Naive thymus-derived CD4-positive, alpha-beta T cell (primary cell): ENCODE measurements at regions not wholly inside any gene's neighbourhood (a gene's known extent, or its start where the extent isn't known, plus 50 kb on each side); places are given as distances from the start of the nearest gene placed in this dataset.
"Not testable (repeated sequence)": the region's sequence is repeated elsewhere in the genome, so short reads cannot be mapped to it uniquely, and the experiment has no call there.

Experiments used
- ATAC-seq: fragments of 150-1000 bp; cut with Tn5 transposase; 2 replicates; pipeline ENCODE4 v1.10.0; 2021; ENCODE audit warnings: mild to moderate bottlenecking, moderate library complexity
- CTCF ChIA-PET: fragments of 350-600 bp; sonication (Branson Sonifier 250); formaldehyde crosslinking; loops from one replicate; lab custom pipeline; 2021; ENCODE audit warnings: antibody characterized with exemption; lab: Charles Lee
- POLR2A ChIA-PET: fragments of 350-600 bp; sonication (Branson Sonifier 250); formaldehyde crosslinking; loops from one replicate; lab custom pipeline; 2021; ENCODE audit warnings: antibody characterized with exemption, inconsistent platforms; lab: Charles Lee
- DNase-seq, 9 donors: peaks; one replicate each; pipeline versions ENCODE4 v3.0.0 to v3.0.0-alpha.2; 2020 to 2022; ENCODE audit warnings: mixed read lengths in 1 of 9
- H3K27ac ChIP-seq: one replicate; pipeline ENCODE4 v1.7.0; 2013; ENCODE audit warnings: mild to moderate bottlenecking, low read depth, low read length, moderate library complexity
- H3K27me3 ChIP-seq, 2 donors: one replicate each; pipeline ENCODE4 v1.7.0; 2013; ENCODE audit warnings: low read length in 2 of 2, mild to moderate bottlenecking in 2 of 2, moderate library complexity in 2 of 2; ENCODE audit not compliant: control insufficient read depth in 2 of 2, insufficient read depth in 2 of 2
- H3K36me3 ChIP-seq, 3 experiments: 1 replicate in 2 of 3; 2 replicates in 1 of 3; pipeline ENCODE4 v1.7.0; 2013; ENCODE audit warnings: low read length in 3 of 3, mild to moderate bottlenecking in 3 of 3, moderate library complexity in 1 of 3; ENCODE audit not compliant: insufficient read depth in 3 of 3, control insufficient read depth in 2 of 3
- H3K4me1 ChIP-seq, 2 donors: one replicate each; pipeline ENCODE4 v1.7.0; 2013; ENCODE audit warnings: low read length in 2 of 2, mild to moderate bottlenecking in 2 of 2, moderate library complexity in 1 of 2; ENCODE audit not compliant: control insufficient read depth in 2 of 2, insufficient read depth in 2 of 2
- H3K4me3 ChIP-seq: 2 replicates; pipeline ENCODE4 v1.7.0; 2013; ENCODE audit warnings: mild to moderate bottlenecking, low read length
- H3K9me3 ChIP-seq, 3 experiments: 1 replicate in 2 of 3; 2 replicates in 1 of 3; pipeline ENCODE4 v1.7.0; 2013; ENCODE audit warnings: low read length in 3 of 3; ENCODE audit not compliant: control insufficient read depth in 2 of 3
- H3K27ac Mint-ChIP-seq, 9 donors: one replicate each; pipeline ENCODE4 v1.8.0; 2020 to 2022; ENCODE audit warnings: mixed read lengths in 9 of 9, mild to moderate bottlenecking in 8 of 9, moderate library complexity in 5 of 9, inconsistent platforms in 2 of 9
- H3K27me3 Mint-ChIP-seq, 5 donors: one replicate each; pipeline ENCODE4 v1.8.0; 2021 to 2022; ENCODE audit warnings: mixed read lengths in 5 of 5, mild to moderate bottlenecking in 1 of 5
- H3K36me3 Mint-ChIP-seq, 5 donors: one replicate each; pipeline ENCODE4 v1.8.0; 2020 to 2022; ENCODE audit warnings: mixed read lengths in 5 of 5, mild to moderate bottlenecking in 3 of 5, inconsistent platforms in 1 of 5
- H3K4me1 Mint-ChIP-seq, 7 donors: one replicate each; pipeline ENCODE4 v1.8.0; 2020 to 2022; ENCODE audit warnings: mixed read lengths in 7 of 7, mild to moderate bottlenecking in 3 of 7, inconsistent platforms in 1 of 7
- H3K4me3 Mint-ChIP-seq, 10 donors: one replicate each; pipeline ENCODE4 v1.8.0; 2020 to 2022; ENCODE audit warnings: mild to moderate bottlenecking in 10 of 10, mixed read lengths in 10 of 10, moderate library complexity in 6 of 10, inconsistent platforms in 2 of 10
- H3K9me3 Mint-ChIP-seq, 11 donors: one replicate each; pipeline ENCODE4 v1.8.0; 2020 to 2022; ENCODE audit warnings: mixed read lengths in 11 of 11, mild to moderate bottlenecking in 4 of 11, inconsistent platforms in 1 of 11, moderate library complexity in 1 of 11
- intact Hi-C, 2 donors: fragments of 100-400 bp; cut with micrococcal nuclease; formaldehyde crosslinking; loops; one replicate each; pipeline ENCODE4 v1.15.1; 2023

DNA sequence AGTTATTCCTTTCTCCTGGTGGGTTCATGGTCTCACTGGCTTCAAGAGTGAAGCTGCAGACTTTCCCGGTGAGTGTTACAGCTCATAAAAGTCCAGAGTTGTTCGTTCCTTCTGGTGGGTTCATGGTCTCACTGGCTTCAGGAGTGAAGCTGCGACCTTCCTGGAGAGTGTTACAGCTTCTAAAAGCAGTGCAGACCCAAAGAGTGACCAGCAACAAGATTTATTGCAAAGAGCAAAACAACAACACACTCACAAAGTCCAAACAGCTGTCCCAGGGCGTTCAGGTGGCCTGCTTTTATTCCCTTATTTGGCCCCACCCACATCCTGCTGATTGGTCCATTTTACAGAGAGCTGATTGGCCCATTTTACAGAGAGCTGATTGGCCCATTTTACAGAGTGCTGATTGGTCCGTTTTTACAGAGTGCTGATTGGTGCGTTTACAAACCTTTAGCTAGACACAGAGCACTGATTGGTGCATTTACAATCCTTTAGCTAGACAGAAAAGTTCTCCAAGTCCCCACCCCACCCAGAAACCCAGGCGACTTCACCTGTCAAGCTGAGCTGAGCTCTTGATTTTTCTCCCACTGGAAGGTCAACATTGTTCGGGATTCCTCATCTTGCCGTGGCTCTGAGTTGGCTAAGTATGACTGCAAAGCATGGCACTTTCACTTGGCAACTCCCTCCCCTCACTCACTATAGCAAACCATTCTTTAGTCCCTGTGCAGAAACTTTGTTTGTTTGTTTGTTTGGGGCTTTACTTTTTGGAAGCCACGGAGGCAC is 87.3 kb upstream of the EEPD1 start:
- H3K4me1 Mint-ChIP-seq, H3K9me3 Mint-ChIP-seq, H3K27me3 Mint-ChIP-seq, H3K4me3 ChIP-seq, H3K27ac Mint-ChIP-seq, H3K36me3 Mint-ChIP-seq, CTCF ChIA-PET, H3K27me3 ChIP-seq, DNase-seq, H3K27ac ChIP-seq, ATAC-seq, intact Hi-C loops, H3K4me1 ChIP-seq, POLR2A ChIA-PET, H3K9me3 ChIP-seq, H3K4me3 Mint-ChIP-seq, H3K36me3 ChIP-seq: not testable (repeated sequence)

GRCh38 chr7:36066343-36066664 is 86.8 kb upstream of the EEPD1 start:
- no peak overlapping the region for H3K4me3 Mint-ChIP-seq
- CTCF ChIA-PET: no interaction called here
- no peaks in the 10 kb centered on the region for H3K9me3 ChIP-seq
- peaks cover 0 to 9% (median 6%) of the 10 kb centered on the region in 5 donors for H3K27me3 Mint-ChIP-seq
- no peak overlapping the region for H3K4me3 ChIP-seq
- no peaks in the 10 kb centered on the region for H3K4me1 ChIP-seq
- no peak for ATAC-seq
- H3K36me3 ChIP-seq: no peaks in the 10 kb centered on the region
- no peaks in the 10 kb centered on the region for H3K4me1 Mint-ChIP-seq
- no peaks in the 10 kb centered on the region for H3K9me3 Mint-ChIP-seq
- intact Hi-C loops: no loop called here
- DNase-seq: no peak
- H3K27me3 ChIP-seq: no peaks in the 10 kb centered on the region
- POLR2A ChIA-PET: no interaction called here
- no peaks in the 10 kb centered on the region for H3K36me3 Mint-ChIP-seq
- no peak overlapping the region for H3K27ac ChIP-seq
- no peak overlapping the region for H3K27ac Mint-ChIP-seq

- no peak overlapping the region for H3K27ac Mint-ChIP-seq
- no peak overlapping the region for H3K4me3 ChIP-seq
- ATAC-seq: no peak
- no peak for DNase-seq
- H3K9me3 Mint-ChIP-seq: no peaks in the 10 kb centered on the region
- no peaks in the 10 kb centered on the region for H3K36me3 Mint-ChIP-seq
- no peaks in the 10 kb centered on the region for H3K9me3 ChIP-seq
- no peaks in the 10 kb centered on the region for H3K36me3 ChIP-seq
- no peaks in the 10 kb centered on the region for H3K27me3 ChIP-seq
- peaks cover 0 to 12% (median 6%) of the 10 kb centered on the region in 5 donors for H3K27me3 Mint-ChIP-seq
- ChIA-PET CTCF (no interaction called here), POLR2A (no interaction called here)
- intact Hi-C loops: no loop called here
- no peak overlapping the region for H3K4me3 Mint-ChIP-seq
- no peaks in the 10 kb centered on the region for H3K4me1 ChIP-seq
- H3K27ac ChIP-seq: no peak overlapping the region
- H3K4me1 Mint-ChIP-seq: no peaks in the 10 kb centered on the region
These were observed 82.8 kb upstream of the EEPD1 start for GRCh38 chr7:36070230-36070629.

GRCh38 chr7:36071605-36072004 is 81.4 kb upstream of the EEPD1 start:
- no peak overlapping the region for H3K27ac Mint-ChIP-seq
- H3K27ac ChIP-seq: no peak overlapping the region
- no peaks in the 10 kb centered on the region for H3K36me3 ChIP-seq
- no peaks in the 10 kb centered on the region for H3K27me3 ChIP-seq
- intact Hi-C loops: no loop called here
- DNase-seq (no peak), ATAC-seq (no peak)
- no peaks in the 10 kb centered on the region for H3K36me3 Mint-ChIP-seq
- no peaks in the 10 kb centered on the region for H3K9me3 Mint-ChIP-seq
- H3K4me1 ChIP-seq: no peaks in the 10 kb centered on the region
- H3K4me1 Mint-ChIP-seq: no peaks in the 10 kb centered on the region
- H3K4me3 Mint-ChIP-seq: no peak overlapping the region
- ChIA-PET CTCF (no interaction called here), POLR2A (no interaction called here)
- no peak overlapping the region for H3K4me3 ChIP-seq
- peaks cover 0 to 12% (median 6%) of the 10 kb centered on the region in 5 donors for H3K27me3 Mint-ChIP-seq
- no peaks in the 10 kb centered on the region for H3K9me3 ChIP-seq

GRCh38 chr7:36072620-36073019 is 80.4 kb upstream of the EEPD1 start:
- Mint-ChIP-seq H3K4me3 (no peak overlapping the region), H3K27ac (no peak overlapping the region), H3K27me3 (peaks cover 0 to 12% (median 4%) of the 10 kb centered on the region in 5 donors), H3K36me3 (no peaks in the 10 kb centered on the region), H3K9me3 (no peaks in the 10 kb centered on the region), H3K4me1 (no peaks in the 10 kb centered on the region)
- H3K9me3 ChIP-seq: no peaks in the 10 kb centered on the region
- intact Hi-C loops: no loop called here
- H3K4me3 ChIP-seq: no peak overlapping the region
- no peak overlapping the region for H3K27ac ChIP-seq
- DNase-seq (no peak), ATAC-seq (no peak)
- POLR2A ChIA-PET: no interaction called here
- no peaks in the 10 kb centered on the region for H3K4me1 ChIP-seq
- CTCF ChIA-PET: no interaction called here
- no peaks in the 10 kb centered on the region for H3K36me3 ChIP-seq
- H3K27me3 ChIP-seq: no peaks in the 10 kb centered on the region

GRCh38 chr7:36075561-36075960 is 77.5 kb upstream of the EEPD1 start:
- Mint-ChIP-seq H3K4me3 (no peak overlapping the region), H3K27ac (no peak overlapping the region), H3K27me3 (peaks cover 0 to 7% (median 0%) of the 10 kb centered on the region in 5 donors), H3K36me3 (no peaks in the 10 kb centered on the region), H3K4me1 (no peaks in the 10 kb centered on the region), H3K9me3 (no peaks in the 10 kb centered on the region)
- no peak overlapping the region for H3K27ac ChIP-seq
- intact Hi-C loops: no loop called here
- DNase-seq (no peak), ATAC-seq (no peak)
- H3K36me3 ChIP-seq: no peaks in the 10 kb centered on the region
- POLR2A ChIA-PET: no interaction called here
- no peaks in the 10 kb centered on the region for H3K4me1 ChIP-seq
- no peaks in the 10 kb centered on the region for H3K9me3 ChIP-seq
- no peaks in the 10 kb centered on the region for H3K27me3 ChIP-seq
- H3K4me3 ChIP-seq: no peak overlapping the region
- CTCF ChIA-PET: no interaction called here

GRCh38 chr7:36076074-36076473 is 77.0 kb upstream of the EEPD1 start:
- H3K4me1 ChIP-seq: no peaks in the 10 kb centered on the region
- H3K27ac Mint-ChIP-seq: no peak overlapping the region
- DNase-seq: no peak
- no peaks in the 10 kb centered on the region for H3K36me3 Mint-ChIP-seq
- no peaks in the 10 kb centered on the region for H3K4me1 Mint-ChIP-seq
- no peak overlapping the region for H3K4me3 ChIP-seq
- no peaks in the 10 kb centered on the region for H3K9me3 ChIP-seq
- H3K36me3 ChIP-seq: no peaks in the 10 kb centered on the region
- intact Hi-C loops: no loop called here
- ATAC-seq: no peak
- H3K27me3 Mint-ChIP-seq: peaks cover 0 to 7% (median 0%) of the 10 kb centered on the region in 5 donors
- no peaks in the 10 kb centered on the region for H3K27me3 ChIP-seq
- H3K27ac ChIP-seq: no peak overlapping the region
- ChIA-PET POLR2A (no interaction called here), CTCF (no interaction called here)
- H3K9me3 Mint-ChIP-seq: no peaks in the 10 kb centered on the region
- no peak overlapping the region for H3K4me3 Mint-ChIP-seq
